Stimulated activated CD4-positive, alpha-beta T cell treated with anti-CD3 and anti-CD28 coated beads, TNF-alpha, amount 100 ng/mL, for 24 hours (primary cell): ENCODE measurements at regions not wholly inside any gene's neighbourhood (a gene's known extent, or its start where the extent isn't known, plus 50 kb on each side); places are given as distances from the start of the nearest gene placed in this dataset.

ENCODE experiments used
- DNase-seq, 3 experiments: peaks; one replicate each; pipeline ENCODE4 v3.0.0-alpha.2; 2020; ENCODE audit warnings: low read depth in 3 of 3

DNA sequence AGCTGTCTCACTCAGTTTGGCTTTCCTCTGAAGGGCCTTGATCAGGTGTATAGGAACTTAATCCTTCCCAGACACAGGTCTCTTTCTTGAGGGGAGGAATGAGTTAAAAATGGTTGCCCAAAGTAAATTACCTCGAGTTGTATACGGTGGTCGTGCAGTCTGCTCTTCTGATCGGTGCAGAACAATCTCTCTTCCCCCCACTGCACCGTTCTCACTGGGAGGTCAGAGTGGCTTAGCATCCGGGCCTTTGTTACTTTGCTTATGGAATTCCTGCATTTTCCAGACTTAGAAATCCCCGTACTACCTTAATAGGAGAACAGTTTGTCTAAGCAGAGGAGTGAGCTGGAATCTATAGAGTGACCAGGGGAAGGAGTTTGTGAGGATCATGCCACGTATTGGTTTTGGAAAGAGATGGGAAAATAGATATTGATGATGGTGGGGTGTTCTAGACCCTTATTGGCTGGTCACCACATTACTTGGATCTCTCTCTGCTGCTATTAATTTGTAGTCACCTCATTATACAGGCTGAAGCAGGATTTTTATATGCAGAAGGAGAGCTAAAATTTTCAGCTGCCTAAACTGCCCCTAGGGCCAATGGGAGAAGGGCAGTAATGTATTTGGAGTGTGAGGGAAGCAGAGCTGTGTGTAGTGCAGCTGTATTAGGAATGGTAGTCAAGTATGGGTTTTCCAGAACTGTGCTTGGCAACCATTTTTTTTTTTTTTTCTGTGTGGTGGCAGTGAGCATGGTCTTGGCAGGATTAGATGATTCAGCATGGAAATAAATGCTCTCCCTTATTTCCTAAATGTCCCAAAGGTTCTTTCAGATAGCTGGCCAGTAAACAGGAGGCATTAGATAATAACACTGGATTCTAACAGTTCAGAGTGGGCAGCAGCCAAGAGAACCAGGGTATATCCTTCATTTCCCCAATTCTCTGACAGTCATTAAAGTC, 81.5 kb downstream of the NDUFS5 start:
- no peak for DNase-seq

DNA sequence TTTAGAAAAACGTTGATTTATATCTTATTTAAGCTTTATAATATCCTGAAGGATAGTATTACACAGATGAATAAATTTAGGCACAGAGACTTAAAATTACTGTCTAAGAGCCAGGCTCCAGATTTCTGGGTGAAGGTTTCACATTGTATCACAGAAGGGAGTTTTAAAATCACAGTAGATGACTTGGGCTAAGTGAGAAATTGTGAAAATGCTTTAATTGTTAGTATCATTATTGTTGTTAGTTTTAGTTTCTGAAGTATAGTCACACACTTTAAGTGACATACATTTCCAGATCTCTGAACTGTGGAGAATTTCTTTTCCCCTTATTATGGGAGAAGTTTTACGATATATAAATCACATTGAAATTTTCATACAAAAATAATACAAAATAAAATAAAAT, 83.5 kb downstream of the NDUFS5 start:
- DNase-seq, result no peak

DNA sequence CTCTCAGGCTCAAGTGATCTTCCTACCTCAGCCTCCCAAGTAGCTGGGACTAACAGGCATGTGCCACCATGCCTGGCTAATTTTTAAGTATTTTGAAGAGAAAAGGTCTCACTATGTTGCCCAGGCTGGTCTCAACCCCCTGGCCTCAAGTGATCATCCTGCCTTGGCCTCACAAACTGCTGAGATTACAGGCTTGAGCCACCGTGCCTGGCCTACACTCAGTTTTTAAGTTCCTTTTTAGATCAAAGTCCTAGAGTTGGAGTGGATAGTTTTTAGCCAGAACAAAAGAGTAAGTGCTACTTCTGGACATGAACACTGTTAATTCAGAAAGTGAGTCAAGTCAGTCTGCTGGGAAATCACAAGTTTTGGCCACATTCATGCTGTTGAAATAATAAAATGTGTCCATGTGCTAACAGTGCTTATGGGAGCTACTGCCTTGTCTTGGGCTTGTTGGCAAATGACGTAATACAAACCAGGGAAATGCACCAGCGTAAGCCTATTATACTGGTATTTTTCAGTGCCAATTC, 84.2 kb downstream of the NDUFS5 start:
- DNase-seq, result no peak

DNA sequence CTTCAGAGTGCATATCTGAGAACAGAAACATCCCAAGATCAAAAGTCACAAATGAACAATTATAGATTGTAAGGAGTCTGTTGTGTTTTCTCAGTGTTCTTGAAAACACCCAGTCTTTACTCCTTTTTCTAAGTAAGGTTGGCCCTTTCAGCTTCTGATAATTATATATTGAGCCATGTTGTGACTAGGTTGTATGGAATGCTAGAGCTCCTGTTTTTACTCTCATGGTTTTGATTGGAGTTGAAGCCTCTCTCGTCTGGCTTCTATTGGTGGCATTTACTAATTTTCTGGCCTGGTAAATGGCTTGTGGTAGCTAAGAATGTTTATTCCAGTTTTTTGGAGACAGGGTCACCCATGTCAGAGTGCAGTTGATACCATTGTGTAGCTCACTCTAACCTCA, 84.7 kb downstream of the NDUFS5 start:
- no peak for DNase-seq

DNA sequence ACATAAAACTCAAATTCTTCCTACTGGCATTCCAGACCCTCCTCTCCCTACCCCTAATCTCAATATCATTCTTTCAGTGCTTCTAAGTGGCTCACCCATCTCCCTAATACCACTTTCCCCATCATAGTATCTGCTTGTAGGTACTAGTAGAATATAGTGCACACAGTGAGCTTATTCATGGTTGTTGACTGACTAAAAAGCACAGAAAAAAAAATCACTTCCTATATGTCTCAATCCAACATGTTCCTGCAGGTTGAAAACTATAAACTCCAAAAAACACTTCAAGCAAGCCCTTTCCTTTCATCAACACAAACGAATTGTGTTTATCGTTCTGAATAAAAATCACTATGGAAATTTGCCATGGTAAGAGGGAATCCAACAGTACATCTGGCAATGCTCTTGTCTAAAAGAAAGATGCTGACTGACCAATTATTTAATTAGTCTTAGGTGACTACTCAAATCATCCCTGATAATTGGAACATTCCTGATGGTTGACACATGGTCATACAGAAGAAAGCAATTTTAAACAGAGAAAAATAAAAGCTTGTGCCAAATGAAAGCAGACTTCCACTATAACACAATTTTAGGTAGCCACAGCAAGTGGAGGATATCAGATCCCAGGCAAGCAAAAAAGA, 87.1 kb downstream of the NDUFS5 start:
- no peak for DNase-seq

DNA sequence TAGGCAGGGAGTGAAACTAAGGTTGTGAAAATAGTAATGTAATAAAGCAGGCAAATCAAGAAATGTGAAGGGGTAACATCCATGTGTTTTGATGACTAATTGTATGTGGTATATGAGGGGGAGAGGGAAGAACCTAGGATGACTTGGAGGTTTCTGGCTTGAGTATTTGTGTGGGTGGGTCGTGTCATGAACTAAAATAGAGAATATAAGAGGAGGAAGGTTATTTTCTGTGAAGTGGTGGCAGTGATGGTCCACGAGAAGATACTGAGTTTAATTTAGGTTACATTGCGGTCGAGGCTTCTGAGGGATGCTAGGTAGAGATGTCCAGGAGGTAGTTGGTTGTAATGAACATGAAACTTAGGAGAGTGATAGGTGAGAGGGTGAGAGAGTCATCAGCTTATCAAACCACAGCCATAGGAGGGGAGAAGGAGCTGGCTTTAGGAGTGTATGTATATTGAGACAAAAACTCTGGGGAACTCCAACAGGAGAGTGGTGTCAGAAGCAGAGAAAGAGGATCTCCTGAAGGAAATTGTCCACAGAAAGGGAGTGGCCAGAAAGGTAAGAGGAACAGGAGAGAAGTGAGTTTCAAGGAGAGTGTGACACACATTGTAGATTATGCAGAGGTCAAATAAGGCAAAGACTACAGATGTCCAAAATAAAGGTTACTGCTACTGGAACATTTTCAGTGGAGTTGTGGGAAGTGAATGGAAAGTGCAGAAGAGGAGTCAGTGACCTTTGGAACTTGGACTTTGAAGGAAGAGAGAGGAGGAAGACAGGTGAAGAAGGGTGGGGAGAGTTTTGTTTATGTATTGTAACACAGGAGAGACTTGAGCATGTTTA, 89.0 kb upstream of the MACF1 start:
- no peak for DNase-seq

DNA sequence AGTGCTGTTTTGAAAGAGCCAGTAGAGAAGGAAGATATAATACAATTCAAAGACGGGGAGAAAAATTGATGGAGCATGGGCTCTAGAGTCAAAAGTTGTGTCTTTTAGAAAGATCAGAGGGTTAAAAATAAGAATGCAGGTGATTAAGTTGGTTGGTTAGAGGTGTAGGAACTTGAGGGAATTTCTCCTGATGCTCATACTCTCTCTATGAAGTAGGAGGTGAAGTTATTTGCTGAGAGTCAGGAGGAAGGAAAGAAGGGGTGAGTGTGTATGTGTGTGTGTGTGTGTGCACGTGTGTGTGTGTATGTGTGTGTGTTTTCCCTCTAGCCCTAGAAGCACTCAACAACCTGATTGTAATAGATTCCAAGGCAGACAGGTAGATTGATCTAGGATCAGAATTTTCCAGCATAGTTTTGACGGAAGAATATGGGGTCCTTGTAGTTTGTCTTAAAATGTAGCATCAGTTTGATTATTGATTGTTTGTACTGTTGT, 88.3 kb upstream of the MACF1 start:
- no peak for DNase-seq

DNA sequence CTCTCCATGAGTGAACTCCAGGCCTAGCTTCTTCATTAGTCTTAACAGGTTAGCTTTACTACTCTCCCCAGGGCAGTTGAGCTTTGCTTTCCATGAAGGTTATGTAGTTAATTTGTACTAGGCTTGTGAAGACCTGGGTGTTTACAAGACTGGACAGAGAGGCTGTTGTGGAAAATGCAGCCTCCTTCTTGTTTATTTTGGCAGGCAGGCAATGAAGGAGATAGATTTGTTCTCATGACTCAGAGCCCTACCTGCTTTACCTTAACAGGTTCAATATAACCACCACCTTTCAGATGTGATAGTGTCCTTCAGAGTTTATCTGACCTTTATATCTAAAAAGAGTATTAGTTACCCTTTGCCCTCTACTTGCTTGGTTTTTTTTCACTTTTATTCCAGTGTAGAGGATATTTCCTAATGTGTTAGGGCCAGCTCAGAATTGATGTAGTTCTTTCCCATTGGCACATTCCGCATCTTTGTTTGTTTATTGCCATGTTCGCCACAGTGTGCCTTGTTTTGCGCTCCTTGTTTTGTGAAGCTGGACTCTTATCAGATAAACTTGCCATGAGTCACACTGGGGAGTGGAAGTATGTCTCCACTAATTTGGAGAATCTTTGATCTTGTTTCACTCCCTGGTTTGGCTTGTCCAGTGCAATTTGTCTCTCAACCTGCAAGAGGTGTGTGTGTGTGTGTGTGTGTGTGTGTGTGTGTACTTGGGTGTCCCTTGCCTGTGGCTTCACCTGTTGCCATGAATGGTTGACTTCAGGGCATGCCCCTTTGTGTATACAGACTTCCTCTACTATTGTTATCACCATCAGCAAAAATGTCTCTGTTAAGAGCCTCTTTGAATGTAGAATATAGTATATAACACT, 87.4 kb upstream of the MACF1 start:
- no peak for DNase-seq

DNA sequence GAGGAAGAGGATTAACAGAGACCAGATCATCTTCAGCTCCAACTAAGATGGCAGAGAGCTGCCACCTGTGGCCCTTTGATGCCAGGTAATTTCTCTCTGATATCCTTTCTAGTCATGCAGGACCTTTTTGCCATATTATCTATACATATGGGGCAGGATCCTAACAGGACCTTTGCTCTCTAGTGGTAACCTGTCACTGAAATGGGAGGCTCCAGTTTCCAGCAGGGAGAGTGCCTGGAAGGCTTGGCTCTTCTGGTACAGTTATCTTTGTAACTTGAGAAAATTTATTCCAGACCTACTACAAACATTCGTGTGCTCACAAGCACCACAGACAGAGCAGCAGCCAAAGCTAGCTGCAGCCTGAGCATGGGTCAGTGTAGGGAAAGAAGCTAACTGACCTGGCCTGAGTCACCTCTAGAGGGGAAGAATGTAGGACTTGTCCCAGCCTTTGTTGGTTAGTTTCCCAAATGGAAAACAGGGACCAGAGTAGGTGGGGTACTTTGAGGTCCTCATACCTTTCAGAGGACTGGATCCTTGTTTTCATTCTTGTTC, 86.5 kb upstream of the MACF1 start:
- DNase-seq, result no peak

DNA sequence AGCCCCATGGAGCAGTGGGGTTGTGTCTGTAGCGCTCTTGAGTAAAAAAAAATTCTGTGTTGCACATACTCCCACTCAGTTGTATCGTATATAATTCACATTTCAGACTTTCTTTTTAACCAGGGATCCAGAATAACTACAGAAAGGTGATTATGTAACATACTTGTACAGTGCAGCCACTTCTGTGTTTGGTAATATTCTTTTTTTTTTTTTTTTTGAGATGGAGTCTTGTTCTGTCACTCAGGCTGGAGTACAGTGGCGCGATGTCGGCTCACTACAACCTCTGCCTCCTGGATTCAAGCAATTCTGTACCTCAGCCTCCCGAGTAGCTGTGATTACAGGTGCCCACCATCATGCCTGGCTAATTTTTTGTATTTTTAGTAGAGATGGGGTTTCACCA, 82.4 kb upstream of the MACF1 start:
- DNase-seq, result no peak

DNA sequence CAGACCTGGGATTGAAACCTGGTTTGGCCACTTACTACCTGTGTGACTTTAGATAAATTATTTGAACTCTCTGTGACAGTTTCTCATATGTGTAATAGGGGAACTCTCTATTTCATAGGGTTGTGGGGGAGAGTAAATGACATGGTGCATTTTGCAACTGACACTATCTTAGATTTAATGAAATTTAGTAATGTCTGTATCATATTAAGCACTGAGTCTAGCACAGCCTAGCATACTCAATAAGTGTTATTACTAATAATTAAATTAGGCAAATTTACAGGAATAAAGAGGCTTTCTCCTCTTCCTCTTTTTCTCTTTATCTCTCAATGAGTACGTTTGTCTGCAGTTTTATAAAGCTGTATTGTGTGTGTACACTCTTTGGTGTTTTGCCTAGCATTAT, 80.2 kb upstream of the MACF1 start:
- DNase-seq, result no peak

DNA sequence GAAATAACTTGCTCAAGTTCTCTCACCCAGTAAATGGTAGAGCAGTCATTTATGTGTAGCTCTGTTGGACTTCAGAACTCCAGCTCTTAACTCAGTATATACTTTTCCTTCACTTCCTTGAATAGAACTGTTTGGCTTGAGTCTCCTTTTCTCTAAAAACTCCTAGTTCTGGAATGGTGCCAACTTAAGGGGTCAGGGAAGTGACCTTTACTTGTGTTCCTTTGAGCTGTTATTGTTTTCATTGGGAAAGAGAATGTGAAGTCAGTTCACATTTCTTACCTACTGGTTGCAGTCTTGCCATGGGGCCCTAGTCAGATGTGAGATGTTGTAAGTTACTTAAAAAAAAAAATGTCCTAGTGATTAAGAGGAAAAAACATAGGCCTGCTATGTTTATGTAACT, 77.0 kb upstream of the MACF1 start:
- no peak for DNase-seq

DNA sequence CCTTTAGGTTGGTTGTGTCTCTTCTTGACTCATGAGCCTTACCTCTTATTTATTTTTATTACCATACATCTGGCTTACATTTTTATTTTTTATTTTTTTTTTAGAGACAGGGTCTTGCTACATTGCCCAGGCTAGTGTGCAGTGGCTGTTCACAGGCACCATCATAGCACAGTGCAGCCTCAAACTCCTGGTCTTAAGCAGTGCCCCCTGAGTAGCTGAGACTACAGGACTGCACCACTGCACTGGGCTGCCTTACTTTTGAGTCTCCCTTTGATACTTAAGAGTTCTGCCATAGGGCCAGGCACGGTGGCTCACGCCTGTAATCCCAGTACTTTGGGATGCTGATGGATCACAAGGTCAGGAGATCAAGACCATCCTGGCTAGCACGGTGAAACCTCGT, 76.4 kb upstream of the MACF1 start:
- no peak for DNase-seq

DNA sequence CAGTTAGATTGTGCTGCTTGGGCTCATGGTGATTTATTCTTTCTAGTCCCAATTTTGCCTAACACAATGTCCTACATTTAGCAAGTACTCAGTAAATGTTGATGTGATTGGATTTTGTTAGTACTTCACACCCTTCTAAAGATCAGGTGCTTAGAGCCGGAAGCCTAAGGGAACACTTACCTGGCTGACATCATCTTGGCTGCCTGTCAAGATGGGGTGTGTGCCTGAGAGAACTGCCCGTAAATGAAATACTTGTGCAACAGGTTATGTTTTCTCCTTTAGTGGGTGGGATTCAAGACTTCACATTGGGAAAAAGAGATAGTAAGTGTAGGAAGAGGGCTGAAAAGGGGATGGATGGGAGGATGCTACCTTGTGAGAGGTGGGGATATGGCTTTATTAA, 75.5 kb upstream of the MACF1 start:
- DNase-seq, result no peak

DNA sequence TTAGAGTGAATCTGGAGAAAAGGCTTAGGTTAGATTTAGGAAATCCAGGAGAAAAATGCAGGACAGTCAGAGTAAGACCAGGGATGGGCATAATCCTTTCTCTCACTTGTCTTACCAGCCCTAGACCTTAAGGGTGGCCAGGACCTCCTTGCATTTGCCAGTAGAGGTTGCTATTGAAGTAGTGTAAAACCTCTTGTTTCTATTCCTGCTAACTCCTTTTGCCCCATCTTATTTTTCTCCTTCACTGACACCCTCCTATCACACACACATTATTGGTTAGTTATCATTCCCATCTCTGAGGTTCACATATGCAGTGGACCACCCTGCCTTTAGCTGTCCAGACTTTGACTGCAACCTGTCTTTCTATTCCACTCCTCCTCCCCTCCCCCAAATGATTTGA, 75.0 kb upstream of the MACF1 start:
- no peak for DNase-seq

DNA sequence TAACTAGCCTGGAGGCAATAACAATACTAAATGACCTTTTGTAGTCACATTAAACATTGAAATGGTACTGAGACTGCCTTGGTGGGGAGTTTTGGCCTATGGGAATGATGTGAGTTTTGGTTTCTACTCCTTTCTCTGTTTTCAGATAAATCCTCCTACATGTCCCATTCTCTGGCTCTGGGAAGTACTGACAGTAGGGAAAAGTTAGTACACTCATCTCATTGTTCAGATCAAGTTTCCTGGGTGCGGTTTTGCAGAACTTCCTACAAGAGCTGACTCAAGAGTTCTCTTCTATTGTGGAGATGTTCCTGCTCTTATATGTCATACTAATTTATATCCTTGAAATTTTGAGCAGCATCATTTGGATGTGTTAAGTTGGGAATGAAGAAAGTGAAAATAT, 74.2 kb upstream of the MACF1 start:
- DNase-seq, result no peak

DNA sequence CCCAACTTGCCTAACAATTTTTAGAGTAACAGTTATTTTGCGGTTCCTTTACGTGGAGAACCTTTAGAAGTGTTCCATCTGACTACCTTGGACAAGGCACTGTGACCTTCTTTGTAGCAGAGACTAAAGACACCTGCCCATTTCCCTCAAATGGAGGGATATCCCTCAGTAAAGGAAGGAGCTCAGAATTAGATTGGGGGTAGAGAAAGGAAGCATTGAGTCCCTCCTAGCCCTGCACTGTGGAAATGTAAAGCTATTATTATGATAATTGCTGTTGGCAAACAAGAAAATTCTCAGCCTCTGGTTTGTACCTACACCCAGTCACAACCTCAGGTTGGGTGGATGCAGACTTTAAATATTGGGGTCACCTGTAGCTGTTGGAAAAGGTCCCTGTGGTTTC, 72.6 kb upstream of the MACF1 start:
- no peak for DNase-seq

DNA sequence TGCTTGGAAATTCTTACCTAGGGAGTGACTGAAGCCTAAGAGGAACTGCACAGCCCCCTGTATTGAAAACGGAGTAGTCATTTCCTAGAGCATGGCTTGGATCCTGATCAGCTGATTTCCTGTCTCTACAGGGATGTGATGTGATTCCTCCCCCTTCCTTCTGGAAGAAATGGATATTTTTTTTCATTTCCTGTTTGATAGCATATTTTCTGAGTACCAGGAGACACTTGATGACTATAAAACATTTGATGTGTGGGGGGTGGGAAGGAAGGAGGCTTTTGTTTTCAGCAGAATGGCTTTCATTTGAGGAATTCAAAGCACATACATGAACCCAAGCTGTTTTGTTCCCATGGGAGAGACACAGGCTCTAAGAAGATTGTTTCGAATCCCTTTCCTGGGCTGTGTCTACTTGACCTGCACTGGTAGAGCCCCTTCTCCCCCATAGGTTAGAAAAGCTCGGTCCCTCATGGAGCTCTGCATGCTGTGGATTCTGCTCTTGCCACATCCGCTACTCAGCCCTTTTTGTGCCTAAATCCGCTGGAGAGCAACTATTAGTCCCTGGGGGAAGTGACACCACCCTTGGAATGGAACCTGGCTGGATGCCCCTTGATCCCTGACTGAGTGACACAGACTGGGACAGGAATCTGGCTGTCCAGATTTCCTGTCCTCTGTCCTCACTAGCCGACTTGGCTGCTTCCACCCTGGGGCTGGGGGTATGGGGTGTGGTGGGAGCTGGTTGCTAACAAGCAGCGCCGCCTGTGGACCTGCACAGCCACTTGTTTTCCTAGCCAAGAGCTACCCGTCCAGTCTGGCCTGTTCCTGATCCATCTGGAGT, 71.8 kb upstream of the MACF1 start:
- no peak for DNase-seq

DNA sequence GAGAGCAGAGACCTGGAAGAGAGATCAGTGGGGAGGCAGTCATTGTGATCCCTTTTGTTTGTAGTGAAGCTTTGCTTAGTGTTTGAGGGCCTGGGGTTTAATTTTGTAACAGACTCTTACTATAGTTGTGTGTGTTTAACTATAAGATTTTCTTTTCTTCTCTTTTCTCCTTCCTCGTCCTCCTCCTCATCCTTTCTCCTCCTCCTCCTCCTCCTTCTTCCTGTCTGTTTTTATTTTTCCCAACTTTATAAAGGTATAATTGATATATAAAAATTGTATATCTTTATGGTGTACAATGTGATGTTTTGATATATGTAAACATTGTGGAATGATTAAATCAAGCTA, 71.2 kb upstream of the MACF1 start:
- DNase-seq, result no peak

DNA sequence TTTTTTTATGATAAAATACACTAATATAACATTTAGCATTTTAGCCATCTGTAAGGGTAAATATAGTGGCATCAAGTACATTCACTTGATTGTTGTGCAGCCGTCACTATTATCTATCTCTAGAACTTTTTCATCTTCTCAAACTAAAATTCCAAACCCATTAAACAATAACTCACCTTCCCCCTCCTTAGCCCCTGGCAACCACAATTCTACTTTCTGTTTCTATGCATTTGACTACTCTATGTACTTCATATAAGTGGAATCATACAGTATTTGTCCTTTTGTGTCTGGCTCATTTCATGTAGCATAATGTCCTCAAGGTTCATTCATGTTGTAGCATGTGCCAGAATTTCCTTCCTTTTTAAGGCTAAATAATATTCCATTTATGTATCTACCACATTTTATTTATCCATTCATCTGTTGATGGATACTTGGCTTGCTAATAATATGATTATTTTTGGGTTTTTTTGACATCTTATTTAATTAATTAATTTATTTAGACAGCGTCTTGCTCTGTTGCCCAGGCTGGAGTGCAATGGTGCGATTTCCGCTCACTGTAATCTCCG, 69.6 kb upstream of the MACF1 start:
- no peak for DNase-seq
